ENCODE measurements at regions not wholly inside any gene's neighbourhood (a gene's known extent, or its start where the extent isn't known, plus 50 kb on each side); places are given as distances from the start of the nearest gene placed in this dataset.

- CTCF ChIA-PET, result no interaction called here
- BruUV-seq (replicated peaks), result no TSS peak
Measured at GRCh38 chr16:6103561-6103960, 1006.0 kb upstream of the EEF2KMT start.

GRCh38 chr16:6099102-6099501 is 1001.5 kb upstream of the EEF2KMT start:
- no peak for TF ChIP-seq CTCF (IDR thresholded peaks at IDR 0.05; ENCODE audit: unreplicated experiment)
- Mint-ChIP-seq H3K27ac (ENCODE audit: unreplicated experiment) (no peak overlapping the region), H3K36me3 (ENCODE audit: insufficient read depth, unreplicated experiment) (no peaks in the 10 kb centered on the region), H3K4me3 (ENCODE audit: low read depth, unreplicated experiment) (no peak overlapping the region), H3K27me3 (ENCODE audit: unreplicated experiment) (no peaks in the 10 kb centered on the region), H3K4me1 (ENCODE audit: low read depth, unreplicated experiment) (no peaks in the 10 kb centered on the region), H3K9me3 (ENCODE audit: low read depth, unreplicated experiment) (peaks cover 5% of the 10 kb centered on the region)
- no TSS peak for BruUV-seq (replicated peaks)
- no peak for DNase-seq
- intact Hi-C loops (cut with micrococcal nuclease; ENCODE audit: unreplicated experiment), result no loop called here
- CTCF ChIA-PET, result no interaction called here

More at GRCh38 chr16:6103561-6103960, 1006.0 kb upstream of the EEF2KMT start:
- no peak for DNase-seq
- Mint-ChIP-seq H3K9me3 (ENCODE audit: low read depth, unreplicated experiment) (peaks cover 8% of the 10 kb centered on the region), H3K36me3 (ENCODE audit: insufficient read depth, unreplicated experiment) (no peaks in the 10 kb centered on the region), H3K27me3 (ENCODE audit: unreplicated experiment) (no peaks in the 10 kb centered on the region), H3K4me3 (ENCODE audit: low read depth, unreplicated experiment) (no peak overlapping the region), H3K27ac (ENCODE audit: unreplicated experiment) (no peak overlapping the region), H3K4me1 (ENCODE audit: low read depth, unreplicated experiment) (no peaks in the 10 kb centered on the region)
- intact Hi-C loops (cut with micrococcal nuclease; ENCODE audit: unreplicated experiment), result no loop called here
- no peak for TF ChIP-seq CTCF (IDR thresholded peaks at IDR 0.05; ENCODE audit: unreplicated experiment)

- TF ChIP-seq CTCF (IDR thresholded peaks at IDR 0.05; ENCODE audit: unreplicated experiment), result no peak
- Mint-ChIP-seq H3K4me1 (ENCODE audit: low read depth, unreplicated experiment) (no peaks in the 10 kb centered on the region), H3K27ac (ENCODE audit: unreplicated experiment) (no peak overlapping the region), H3K9me3 (ENCODE audit: low read depth, unreplicated experiment) (peaks cover 2% of the 10 kb centered on the region), H3K36me3 (ENCODE audit: insufficient read depth, unreplicated experiment) (no peaks in the 10 kb centered on the region), H3K27me3 (ENCODE audit: unreplicated experiment) (no peaks in the 10 kb centered on the region), H3K4me3 (ENCODE audit: low read depth, unreplicated experiment) (no peak overlapping the region)
- intact Hi-C loops (cut with micrococcal nuclease; ENCODE audit: unreplicated experiment), result no loop called here
- CTCF ChIA-PET, result no interaction called here
- no TSS peak for BruUV-seq (replicated peaks)
- no peak for DNase-seq
Measured at GRCh38 chr16:6096931-6097670, 999.5 kb upstream of the EEF2KMT start.

- BruUV-seq (replicated peaks), result no TSS peak
- Mint-ChIP-seq H3K9me3 (ENCODE audit: low read depth, unreplicated experiment) (peaks cover 9% of the 10 kb centered on the region), H3K36me3 (ENCODE audit: insufficient read depth, unreplicated experiment) (no peaks in the 10 kb centered on the region), H3K27ac (ENCODE audit: unreplicated experiment) (no peak overlapping the region), H3K27me3 (ENCODE audit: unreplicated experiment) (no peaks in the 10 kb centered on the region), H3K4me3 (ENCODE audit: low read depth, unreplicated experiment) (no peak overlapping the region), H3K4me1 (ENCODE audit: low read depth, unreplicated experiment) (no peaks in the 10 kb centered on the region)
- DNase-seq, result no peak
- TF ChIP-seq CTCF (IDR thresholded peaks at IDR 0.05; ENCODE audit: unreplicated experiment), result no peak
- intact Hi-C loops (cut with micrococcal nuclease; ENCODE audit: unreplicated experiment), result no loop called here
- CTCF ChIA-PET, result no interaction called here
Measured at GRCh38 chr16:6095414-6095813, 997.8 kb upstream of the EEF2KMT start.

Measured in Calu3 (cell line).